GM23338 (cell line): ENCODE measurements at regions not wholly inside any gene's neighbourhood (a gene's known extent, or its start where the extent isn't known, plus 50 kb on each side); places are given as distances from the start of the nearest gene placed in this dataset.

ENCODE experiments used
- EZH2 ChIP-seq: fragments of 200-600 bp; sonication (generic); IDR thresholded peaks from one replicate; pipeline ENCODE4 v1.8.0; 2017; ENCODE audit warnings: antibody characterized with exemption, mild to moderate bottlenecking, low read depth; ENCODE audit not compliant: unreplicated experiment
- POLR2AphosphoS5 ChIP-seq: IDR thresholded peaks from 2 replicates; pipeline ENCODE4 v1.6.1; 2016; ENCODE audit warnings: antibody characterized with exemption, low read depth
- TF ChIP-seq, protein P1 (sequence below), 2 experiments: fragments of 200-600 bp in 1 of 2; sonication (generic) in 1 of 2; conservative IDR thresholded peaks; 2 replicates each; pipeline versions ENCODE4 v1.5.1 to v1.6.1; 2016 to 2017; ENCODE audit warnings: antibody characterized with exemption in 2 of 2, low read depth in 2 of 2, mild to moderate bottlenecking in 2 of 2, moderate library complexity in 1 of 2

DNA sequence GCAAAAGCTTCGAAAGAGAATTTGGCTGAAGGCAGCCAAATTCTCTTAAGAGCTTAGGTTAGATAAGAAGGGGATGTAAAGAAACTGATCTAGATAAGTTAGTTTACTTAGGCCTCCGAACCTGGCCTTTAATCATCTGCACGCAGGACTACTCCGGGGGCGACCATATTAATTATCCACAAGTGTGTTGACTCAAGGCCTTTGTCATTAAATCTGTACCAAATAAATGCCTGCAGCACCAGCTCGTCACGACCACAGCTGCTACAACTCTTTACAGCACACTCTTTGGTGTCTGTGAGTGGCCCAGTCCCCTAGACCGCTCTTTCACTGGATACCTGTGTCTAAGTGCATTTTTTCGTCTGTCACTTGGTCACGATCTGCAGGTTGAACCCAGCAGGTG is 69.8 kb upstream of the LSM8 start:
- no peak for TF ChIP-seq EZH2
- TF ChIP-seq POLR2AphosphoS5: no peak
- TF ChIP-seq, protein P1, sequence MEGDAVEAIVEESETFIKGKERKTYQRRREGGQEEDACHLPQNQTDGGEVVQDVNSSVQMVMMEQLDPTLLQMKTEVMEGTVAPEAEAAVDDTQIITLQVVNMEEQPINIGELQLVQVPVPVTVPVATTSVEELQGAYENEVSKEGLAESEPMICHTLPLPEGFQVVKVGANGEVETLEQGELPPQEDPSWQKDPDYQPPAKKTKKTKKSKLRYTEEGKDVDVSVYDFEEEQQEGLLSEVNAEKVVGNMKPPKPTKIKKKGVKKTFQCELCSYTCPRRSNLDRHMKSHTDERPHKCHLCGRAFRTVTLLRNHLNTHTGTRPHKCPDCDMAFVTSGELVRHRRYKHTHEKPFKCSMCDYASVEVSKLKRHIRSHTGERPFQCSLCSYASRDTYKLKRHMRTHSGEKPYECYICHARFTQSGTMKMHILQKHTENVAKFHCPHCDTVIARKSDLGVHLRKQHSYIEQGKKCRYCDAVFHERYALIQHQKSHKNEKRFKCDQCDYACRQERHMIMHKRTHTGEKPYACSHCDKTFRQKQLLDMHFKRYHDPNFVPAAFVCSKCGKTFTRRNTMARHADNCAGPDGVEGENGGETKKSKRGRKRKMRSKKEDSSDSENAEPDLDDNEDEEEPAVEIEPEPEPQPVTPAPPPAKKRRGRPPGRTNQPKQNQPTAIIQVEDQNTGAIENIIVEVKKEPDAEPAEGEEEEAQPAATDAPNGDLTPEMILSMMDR (conservative IDR thresholded peaks at IDR 0.05; ENCODE audit: low read depth in 2 of 2): no peak
